ENCODE measurements at regions not wholly inside any gene's neighbourhood (a gene's known extent, or its start where the extent isn't known, plus 50 kb on each side); places are given as distances from the start of the nearest gene placed in this dataset.

- no peaks in the 10 kb centered on the region for H4K20me1 ChIP-seq (ENCODE audit: insufficient read depth)
- H3K36me3 ChIP-seq (ENCODE audit: insufficient read depth, low read length), result no peaks in the 10 kb centered on the region
- H3K27ac ChIP-seq (ENCODE audit: low read length), result no peak overlapping the region
- no peaks in the 10 kb centered on the region for H3K9me2 ChIP-seq (ENCODE audit: insufficient read depth, low read length)
- H3K9me3 ChIP-seq (ENCODE audit: low read length), result no peaks in the 10 kb centered on the region
- H3F3A ChIP-seq (ENCODE audit: insufficient read depth, low read length, poor library complexity, severe bottlenecking), result no peaks in the 10 kb centered on the region
- no peaks in the 10 kb centered on the region for H3K79me2 ChIP-seq (replicated peaks; ENCODE audit: insufficient read depth, low read length)
- H3K4me3 ChIP-seq (ENCODE audit: low read length), result no peak overlapping the region
- H3K27me3 ChIP-seq (ENCODE audit: insufficient read depth, low read depth, low read length), result no peaks in the 10 kb centered on the region
- no peak overlapping the region for H2AFZ ChIP-seq (ENCODE audit: low read depth, low read length)
- H3K4me2 ChIP-seq (ENCODE audit: low read length), result no peak overlapping the region
- TF ChIP-seq, protein P1, sequence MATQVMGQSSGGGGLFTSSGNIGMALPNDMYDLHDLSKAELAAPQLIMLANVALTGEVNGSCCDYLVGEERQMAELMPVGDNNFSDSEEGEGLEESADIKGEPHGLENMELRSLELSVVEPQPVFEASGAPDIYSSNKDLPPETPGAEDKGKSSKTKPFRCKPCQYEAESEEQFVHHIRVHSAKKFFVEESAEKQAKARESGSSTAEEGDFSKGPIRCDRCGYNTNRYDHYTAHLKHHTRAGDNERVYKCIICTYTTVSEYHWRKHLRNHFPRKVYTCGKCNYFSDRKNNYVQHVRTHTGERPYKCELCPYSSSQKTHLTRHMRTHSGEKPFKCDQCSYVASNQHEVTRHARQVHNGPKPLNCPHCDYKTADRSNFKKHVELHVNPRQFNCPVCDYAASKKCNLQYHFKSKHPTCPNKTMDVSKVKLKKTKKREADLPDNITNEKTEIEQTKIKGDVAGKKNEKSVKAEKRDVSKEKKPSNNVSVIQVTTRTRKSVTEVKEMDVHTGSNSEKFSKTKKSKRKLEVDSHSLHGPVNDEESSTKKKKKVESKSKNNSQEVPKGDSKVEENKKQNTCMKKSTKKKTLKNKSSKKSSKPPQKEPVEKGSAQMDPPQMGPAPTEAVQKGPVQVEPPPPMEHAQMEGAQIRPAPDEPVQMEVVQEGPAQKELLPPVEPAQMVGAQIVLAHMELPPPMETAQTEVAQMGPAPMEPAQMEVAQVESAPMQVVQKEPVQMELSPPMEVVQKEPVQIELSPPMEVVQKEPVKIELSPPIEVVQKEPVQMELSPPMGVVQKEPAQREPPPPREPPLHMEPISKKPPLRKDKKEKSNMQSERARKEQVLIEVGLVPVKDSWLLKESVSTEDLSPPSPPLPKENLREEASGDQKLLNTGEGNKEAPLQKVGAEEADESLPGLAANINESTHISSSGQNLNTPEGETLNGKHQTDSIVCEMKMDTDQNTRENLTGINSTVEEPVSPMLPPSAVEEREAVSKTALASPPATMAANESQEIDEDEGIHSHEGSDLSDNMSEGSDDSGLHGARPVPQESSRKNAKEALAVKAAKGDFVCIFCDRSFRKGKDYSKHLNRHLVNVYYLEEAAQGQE (IDR thresholded peaks at IDR 0.05; ENCODE audit: borderline replicate concordance), result no peak
- TF ChIP-seq RAD21 (conservative IDR thresholded peaks at IDR 0.05) (no peak), MXI1 (conservative IDR thresholded peaks at IDR 0.05; ENCODE audit: poor library complexity, severe bottlenecking) (no peak)
- no peak overlapping the region for H3K9ac ChIP-seq (ENCODE audit: low read length)
Observed at GRCh38 chr5:117652958-117653280, 1078.3 kb upstream of the SEMA6A start.

DNA sequence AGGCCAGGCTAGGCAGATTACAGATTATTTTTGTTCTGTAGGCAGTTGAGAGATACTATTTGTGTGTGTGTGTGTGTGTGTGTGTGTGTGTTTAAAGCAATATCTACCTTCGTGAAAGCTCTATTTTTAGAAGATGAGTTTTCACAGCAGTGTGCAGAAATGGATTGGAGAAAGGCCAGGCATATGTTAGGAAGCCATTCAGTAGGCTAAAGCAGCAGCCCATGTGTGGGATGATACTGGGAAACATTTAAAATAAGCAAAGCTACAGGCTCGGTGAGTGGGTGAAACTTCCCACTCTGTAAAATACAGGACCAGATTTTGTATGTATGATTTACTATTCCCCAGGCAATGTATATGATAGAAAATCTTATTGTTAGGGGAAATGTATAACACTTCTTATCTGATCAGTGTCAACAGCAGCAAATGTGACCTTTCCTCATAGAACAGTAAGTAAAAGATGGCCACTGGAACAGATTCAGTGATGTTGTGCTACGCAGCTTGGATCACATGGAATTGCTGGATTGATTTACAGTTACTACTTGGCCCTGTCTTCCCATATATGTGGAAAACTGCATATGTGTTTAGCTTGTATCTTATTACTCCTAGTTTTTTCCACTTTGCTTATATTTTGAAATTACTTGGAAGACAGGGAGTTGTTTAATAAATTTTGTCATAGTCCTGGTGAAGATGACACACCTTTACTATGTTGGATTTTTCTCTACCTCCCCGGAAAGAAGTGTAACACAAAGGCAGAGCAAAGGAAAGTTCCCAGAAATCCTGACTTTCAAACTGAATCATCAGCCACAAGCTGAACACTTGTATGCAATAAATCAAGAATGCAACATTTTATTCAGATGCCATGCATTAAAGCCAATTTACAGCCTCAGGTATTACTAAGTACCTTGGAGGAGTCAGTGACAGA is 1077.7 kb upstream of the SEMA6A start:
- Histone ChIP-seq H3K79me2 (replicated peaks; ENCODE audit: insufficient read depth, low read length) (no peaks in the 10 kb centered on the region), H3K27ac (ENCODE audit: low read length) (no peak overlapping the region), H3F3A (ENCODE audit: insufficient read depth, low read length, poor library complexity, severe bottlenecking) (no peaks in the 10 kb centered on the region), H3K4me2 (ENCODE audit: low read length) (no peak overlapping the region), H3K27me3 (ENCODE audit: insufficient read depth, low read depth, low read length) (no peaks in the 10 kb centered on the region), H3K9me3 (ENCODE audit: low read length) (no peaks in the 10 kb centered on the region), H3K36me3 (ENCODE audit: insufficient read depth, low read length) (no peaks in the 10 kb centered on the region), H4K20me1 (ENCODE audit: insufficient read depth) (no peaks in the 10 kb centered on the region), H3K4me3 (ENCODE audit: low read length) (no peak overlapping the region), H2AFZ (ENCODE audit: low read depth, low read length) (no peak overlapping the region), H3K9ac (ENCODE audit: low read length) (no peak overlapping the region), H3K9me2 (ENCODE audit: insufficient read depth, low read length) (no peaks in the 10 kb centered on the region)
- TF ChIP-seq TAF1 (IDR thresholded peaks at IDR 0.05; ENCODE audit: low read depth) (no peak), EP300 (conservative IDR thresholded peaks at IDR 0.05; ENCODE audit: poor library complexity, severe bottlenecking) (no peak)
- TF ChIP-seq, protein P2, sequence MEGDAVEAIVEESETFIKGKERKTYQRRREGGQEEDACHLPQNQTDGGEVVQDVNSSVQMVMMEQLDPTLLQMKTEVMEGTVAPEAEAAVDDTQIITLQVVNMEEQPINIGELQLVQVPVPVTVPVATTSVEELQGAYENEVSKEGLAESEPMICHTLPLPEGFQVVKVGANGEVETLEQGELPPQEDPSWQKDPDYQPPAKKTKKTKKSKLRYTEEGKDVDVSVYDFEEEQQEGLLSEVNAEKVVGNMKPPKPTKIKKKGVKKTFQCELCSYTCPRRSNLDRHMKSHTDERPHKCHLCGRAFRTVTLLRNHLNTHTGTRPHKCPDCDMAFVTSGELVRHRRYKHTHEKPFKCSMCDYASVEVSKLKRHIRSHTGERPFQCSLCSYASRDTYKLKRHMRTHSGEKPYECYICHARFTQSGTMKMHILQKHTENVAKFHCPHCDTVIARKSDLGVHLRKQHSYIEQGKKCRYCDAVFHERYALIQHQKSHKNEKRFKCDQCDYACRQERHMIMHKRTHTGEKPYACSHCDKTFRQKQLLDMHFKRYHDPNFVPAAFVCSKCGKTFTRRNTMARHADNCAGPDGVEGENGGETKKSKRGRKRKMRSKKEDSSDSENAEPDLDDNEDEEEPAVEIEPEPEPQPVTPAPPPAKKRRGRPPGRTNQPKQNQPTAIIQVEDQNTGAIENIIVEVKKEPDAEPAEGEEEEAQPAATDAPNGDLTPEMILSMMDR (IDR thresholded peaks at IDR 0.05; ENCODE audit: poor library complexity, severe bottlenecking), result no peak

GRCh38 chr5:117649821-117650220 is 1075.2 kb upstream of the SEMA6A start:
- H3K36me3 ChIP-seq (ENCODE audit: insufficient read depth, low read length), result no peaks in the 10 kb centered on the region
- no peaks in the 10 kb centered on the region for H3K9me3 ChIP-seq (ENCODE audit: low read length)
- TF ChIP-seq EZH2 (IDR thresholded peaks at IDR 0.05; ENCODE audit: borderline replicate concordance, insufficient read depth, low read length, poor library complexity, severe bottlenecking), result no peak
- no peak overlapping the region for H3K4me3 ChIP-seq (ENCODE audit: low read length)
- no peak overlapping the region for H3K4me2 ChIP-seq (ENCODE audit: low read length)
- H3K27me3 ChIP-seq (ENCODE audit: insufficient read depth, low read depth, low read length), result no peaks in the 10 kb centered on the region
- no peak overlapping the region for H2AFZ ChIP-seq (ENCODE audit: low read depth, low read length)
- no peaks in the 10 kb centered on the region for H4K20me1 ChIP-seq (ENCODE audit: insufficient read depth)
- H3F3A ChIP-seq (ENCODE audit: insufficient read depth, low read length, poor library complexity, severe bottlenecking), result no peaks in the 10 kb centered on the region
- no peaks in the 10 kb centered on the region for H3K79me2 ChIP-seq (replicated peaks; ENCODE audit: insufficient read depth, low read length)
- H3K9me2 ChIP-seq (ENCODE audit: insufficient read depth, low read length), result no peaks in the 10 kb centered on the region
- no peak overlapping the region for H3K27ac ChIP-seq (ENCODE audit: low read length)
- H3K9ac ChIP-seq (ENCODE audit: low read length), result no peak overlapping the region
